HEK293T (cell line): ENCODE measurements at regions not wholly inside any gene's neighbourhood (a gene's known extent, or its start where the extent isn't known, plus 50 kb on each side); places are given as distances from the start of the nearest gene placed in this dataset.

Experiments
- CTCF ChIA-PET: fragments of 350-600 bp; formaldehyde crosslinking; extraction: SDS; loops from one replicate; lab custom pipeline; 2021; ENCODE audit warnings: antibody characterized with exemption, inconsistent platforms; lab: Yijun Ruan, JAX
- POLR2A ChIA-PET: fragments of 350-600 bp; formaldehyde crosslinking; extraction: SDS; loops from one replicate; lab custom pipeline; 2020; ENCODE audit warnings: antibody characterized with exemption, inconsistent platforms; lab: Yijun Ruan, JAX
- DNase-seq: peaks from one replicate; pipeline ENCODE4 v3.0.0; 2012; ENCODE audit warnings: mixed read lengths; ENCODE audit errors: extremely low spot score
- ARNT ChIP-seq: fragments of 450-650 bp; IDR thresholded peaks from 2 replicates; pipeline ENCODE4 v1.6.1; 2017; ENCODE audit warnings: mild to moderate bottlenecking
- BHLHE40 ChIP-seq: fragments of 450-650 bp; IDR thresholded peaks from 2 replicates; pipeline ENCODE4 v1.6.1; 2016; ENCODE audit warnings: mild to moderate bottlenecking, moderate library complexity, borderline replicate concordance
- CTBP1 ChIP-seq: fragments of 450-650 bp; IDR thresholded peaks from 2 replicates; pipeline ENCODE4 v1.6.1; 2016; ENCODE audit warnings: borderline replicate concordance
- ELF4 ChIP-seq: fragments of 450-650 bp; IDR thresholded peaks from 2 replicates; pipeline ENCODE4 v1.6.1; 2017; ENCODE audit warnings: antibody characterized with exemption
- FOXA1 ChIP-seq: fragments of 450-650 bp; IDR thresholded peaks from 2 replicates; pipeline ENCODE4 v1.6.1; 2016; ENCODE audit warnings: mild to moderate bottlenecking
- FOXK2 ChIP-seq: fragments of 450-650 bp; IDR thresholded peaks from 2 replicates; pipeline ENCODE4 v1.6.1; 2016; ENCODE audit warnings: mild to moderate bottlenecking
- FOXM1 ChIP-seq: fragments of 450-650 bp; IDR thresholded peaks from 2 replicates; pipeline ENCODE4 v1.6.1; 2017; ENCODE audit warnings: mild to moderate bottlenecking, borderline replicate concordance
- HDGF ChIP-seq: fragments of 450-650 bp; IDR thresholded peaks from 2 replicates; pipeline ENCODE4 v1.6.1; 2017; ENCODE audit warnings: antibody characterized with exemption, borderline replicate concordance
- L3MBTL2 ChIP-seq: fragments of 450-650 bp; conservative IDR thresholded peaks from 2 replicates; pipeline ENCODE4 v1.6.1; 2016; ENCODE audit warnings: mild to moderate bottlenecking
- LEF1 ChIP-seq: fragments of 450-650 bp; IDR thresholded peaks from 2 replicates; pipeline ENCODE4 v1.6.1; 2017; ENCODE audit warnings: mild to moderate bottlenecking, borderline replicate concordance
- NFRKB ChIP-seq: fragments of 450-650 bp; IDR thresholded peaks from 2 replicates; pipeline ENCODE4 v1.6.1; 2016; ENCODE audit warnings: mild to moderate bottlenecking, moderate library complexity
- PKNOX1 ChIP-seq: fragments of 450-650 bp; IDR thresholded peaks from 2 replicates; pipeline ENCODE4 v1.6.1; 2016
- SP1 ChIP-seq: fragments of 450-650 bp; IDR thresholded peaks from 2 replicates; pipeline ENCODE4 v1.6.1; 2017
- SUZ12 ChIP-seq: fragments of 450-650 bp; IDR thresholded peaks from 2 replicates; pipeline ENCODE4 v1.6.1; 2016; ENCODE audit warnings: mild to moderate bottlenecking
- TARDBP ChIP-seq: fragments of 450-650 bp; IDR thresholded peaks from 2 replicates; pipeline ENCODE4 v1.6.1; 2016
- ZNF384 ChIP-seq: fragments of 450-650 bp; IDR thresholded peaks from 2 replicates; pipeline ENCODE4 v1.6.1; 2016

- DNase-seq = no peak
- ChIA-PET CTCF (no interaction called here), POLR2A (no interaction called here)
- no peak for TF ChIP-seq ELF4
- TF ChIP-seq L3MBTL2 = no peak
- TF ChIP-seq ZNF384 = no peak
- TF ChIP-seq FOXA1 = no peak
- TF ChIP-seq PKNOX1 = no peak
- no peak for TF ChIP-seq CTBP1
- TF ChIP-seq SUZ12 = no peak
- TF ChIP-seq LEF1 = no peak
- TF ChIP-seq NFRKB = no peak
- TF ChIP-seq BHLHE40 = no peak
- TF ChIP-seq HDGF = no peak
These were observed 361.0 kb upstream of the CDH6 start for GRCh38 chr5:30832519-30832918.

- POLR2A ChIA-PET = no interaction called here
- CTCF ChIA-PET = no interaction called here
- DNase-seq = no peak
- TF ChIP-seq ARNT = no peak
- no peak for TF ChIP-seq L3MBTL2
These were observed 361.9 kb upstream of the CDH6 start for GRCh38 chr5:30831605-30832004.

- TF ChIP-seq SUZ12 (no peak), PKNOX1 (no peak), ZNF384 (no peak), BHLHE40 (no peak), TARDBP (no peak), LEF1 (no peak), FOXM1 (no peak), NFRKB (no peak), HDGF (no peak)
- no peak for DNase-seq
- POLR2A ChIA-PET = no interaction called here
- CTCF ChIA-PET = no interaction called here
These were observed 362.4 kb upstream of the CDH6 start for GRCh38 chr5:30831123-30831522.

- no peak for DNase-seq
- ChIA-PET POLR2A (no interaction called here), CTCF (no interaction called here)
- TF ChIP-seq FOXA1 (no peak), FOXK2 (no peak), FOXM1 (no peak), TARDBP (no peak), ZNF384 (no peak), SUZ12 (no peak), NFRKB (no peak), ARNT (no peak), PKNOX1 (no peak), L3MBTL2 (no peak), LEF1 (no peak), CTBP1 (no peak), HDGF (no peak), SP1 (no peak), ELF4 (no peak), BHLHE40 (no peak)
These were observed 382.2 kb upstream of the CDH6 start for GRCh38 chr5:30811298-30811697.

GRCh38 chr5:30809933-30810332, 383.6 kb upstream of the CDH6 start:
- TF ChIP-seq ZNF384 (no peak), FOXM1 (no peak)
- ChIA-PET POLR2A (no interaction called here), CTCF (no interaction called here)
- no peak for DNase-seq

- no peak for DNase-seq
- no peak for TF ChIP-seq FOXA1
- TF ChIP-seq TARDBP = no peak
- CTCF ChIA-PET = no interaction called here
- POLR2A ChIA-PET = no interaction called here
These were observed 384.5 kb upstream of the CDH6 start for GRCh38 chr5:30808996-30809395.

GRCh38 chr5:30804739-30805505, 388.6 kb upstream of the CDH6 start:
- DNase-seq = no peak
- POLR2A ChIA-PET = no interaction called here
- CTCF ChIA-PET = no interaction called here
- TF ChIP-seq L3MBTL2 = no peak
- TF ChIP-seq PKNOX1 = no peak
- no peak for TF ChIP-seq LEF1
- no peak for TF ChIP-seq BHLHE40
- no peak for TF ChIP-seq CTBP1
- TF ChIP-seq FOXM1 = no peak
- TF ChIP-seq SP1 = no peak
- TF ChIP-seq ARNT = no peak
- no peak for TF ChIP-seq FOXA1
- no peak for TF ChIP-seq NFRKB
- no peak for TF ChIP-seq FOXK2
- no peak for TF ChIP-seq SUZ12
- TF ChIP-seq TARDBP = no peak
- no peak for TF ChIP-seq HDGF
- no peak for TF ChIP-seq ZNF384
- TF ChIP-seq ELF4 = no peak
